HEK293 (cell line): ENCODE measurements at regions not wholly inside any gene's neighbourhood (a gene's known extent, or its start where the extent isn't known, plus 50 kb on each side); places are given as distances from the start of the nearest gene placed in this dataset.

Experiments
- CTCF ChIA-PET: fragments of 350-600 bp; formaldehyde crosslinking; extraction: SDS; loops from one replicate; lab custom pipeline; 2021; ENCODE audit warnings: antibody characterized with exemption; lab: Yijun Ruan, JAX
- POLR2A ChIA-PET: fragments of 300-600 bp; formaldehyde crosslinking; extraction: SDS; loops from one replicate; lab custom pipeline; 2020; ENCODE audit warnings: antibody characterized with exemption, inconsistent platforms; lab: Yijun Ruan, JAX
- H3K27ac ChIP-seq: fragments of 200-500 bp; sonication (Bioruptor generic); 2 replicates; pipeline ENCODE4 v1.5.1; 2014; ENCODE audit warnings: low read depth, low read length, control low read depth, inconsistent platforms; ENCODE audit errors: extremely low read depth
- H3K36me3 ChIP-seq, 2 experiments: fragments of 200-500 bp in 1 of 2; sonication (Bioruptor generic) in 1 of 2; 1 replicate in 1 of 2; 2 replicates in 1 of 2; pipeline ENCODE4 v1.5.1; 2014 to 2017; ENCODE audit warnings: inconsistent platforms in 2 of 2, low read length in 2 of 2; ENCODE audit not compliant: control insufficient read depth in 2 of 2, insufficient read depth in 1 of 2
- H3K4me1 ChIP-seq: fragments of 200-500 bp; sonication (Bioruptor generic); 2 replicates; pipeline ENCODE4 v1.5.1; 2014; ENCODE audit warnings: mild to moderate bottlenecking, low read length, inconsistent platforms; ENCODE audit not compliant: control insufficient read depth, insufficient read depth
- H3K4me3 ChIP-seq: 2 replicates; pipeline ENCODE4 v1.5.1; 2011; ENCODE audit warnings: low read depth, mild to moderate bottlenecking, control low read depth, low read length, moderate library complexity
- H3K9me3 ChIP-seq: fragments of 200-500 bp; sonication (Bioruptor generic); 2 replicates; pipeline ENCODE4 v1.5.1; 2014; ENCODE audit warnings: low read depth, low read length, inconsistent platforms; ENCODE audit not compliant: control insufficient read depth, insufficient read depth
- PRDM6 ChIP-seq: fragments of 450-650 bp; formaldehyde crosslinking; IDR thresholded peaks from 2 replicates; pipeline ENCODE4 v1.5.1; 2017; ENCODE audit warnings: missing biosample characterization, missing genetic modification characterization
- RBAK ChIP-seq: fragments of 450-650 bp; formaldehyde crosslinking; IDR thresholded peaks from 2 replicates; pipeline ENCODE4 v1.5.1; 2016; ENCODE audit warnings: missing biosample characterization, missing genetic modification characterization
- SCRT1 ChIP-seq: fragments of 450-650 bp; formaldehyde crosslinking; IDR thresholded peaks from 2 replicates; pipeline ENCODE4 v1.5.1; 2016; ENCODE audit warnings: missing biosample characterization, missing genetic modification characterization, borderline replicate concordance
- SP2 ChIP-seq: fragments of 450-650 bp; formaldehyde crosslinking; IDR thresholded peaks from 2 replicates; pipeline ENCODE4 v1.5.1; 2016; ENCODE audit warnings: missing biosample characterization, missing genetic modification characterization
- SP7 ChIP-seq: fragments of 450-650 bp; formaldehyde crosslinking; IDR thresholded peaks from 2 replicates; pipeline ENCODE4 v1.5.1; 2016; ENCODE audit warnings: missing biosample characterization, missing genetic modification characterization
- ZFP41 ChIP-seq: fragments of 450-650 bp; formaldehyde crosslinking; IDR thresholded peaks from 2 replicates; pipeline ENCODE4 v1.5.1; 2016; ENCODE audit warnings: missing biosample characterization, missing genetic modification characterization, borderline replicate concordance
- ZNF138 ChIP-seq: fragments of 450-650 bp; formaldehyde crosslinking; IDR thresholded peaks from 2 replicates; pipeline ENCODE4 v1.5.1; 2016; ENCODE audit warnings: missing biosample characterization, missing genetic modification characterization, borderline replicate concordance
- ZNF19 ChIP-seq: fragments of 450-650 bp; formaldehyde crosslinking; IDR thresholded peaks from 2 replicates; pipeline ENCODE4; 2016; ENCODE audit warnings: missing biosample characterization, missing genetic modification characterization, low read depth
- ZNF302 ChIP-seq: fragments of 450-650 bp; formaldehyde crosslinking; IDR thresholded peaks from 2 replicates; pipeline ENCODE4 v1.5.1; 2016; ENCODE audit warnings: missing biosample characterization, missing genetic modification characterization, low read depth
- ZNF354C ChIP-seq: fragments of 450-650 bp; formaldehyde crosslinking; IDR thresholded peaks from 2 replicates; pipeline ENCODE4 v1.5.1; 2016; ENCODE audit warnings: missing biosample characterization, missing genetic modification characterization, low read depth, borderline replicate concordance
- ZNF394 ChIP-seq: fragments of 450-650 bp; formaldehyde crosslinking; IDR thresholded peaks from 2 replicates; pipeline ENCODE4 v1.5.1; 2016; ENCODE audit warnings: missing biosample characterization, missing genetic modification characterization, mild to moderate bottlenecking, moderate library complexity, borderline replicate concordance
- ZNF404 ChIP-seq: fragments of 450-650 bp; formaldehyde crosslinking; IDR thresholded peaks from 2 replicates; pipeline ENCODE4 v1.5.1; 2017; ENCODE audit warnings: missing biosample characterization, missing genetic modification characterization
- ZNF423 ChIP-seq: fragments of 450-650 bp; formaldehyde crosslinking; IDR thresholded peaks from 2 replicates; pipeline ENCODE4 v1.5.1; 2016; ENCODE audit warnings: missing biosample characterization, missing genetic modification characterization
- ZNF426 ChIP-seq: fragments of 450-650 bp; formaldehyde crosslinking; IDR thresholded peaks from 2 replicates; pipeline ENCODE4 v1.5.1; 2017; ENCODE audit warnings: missing biosample characterization, missing genetic modification characterization, mild to moderate bottlenecking, inconsistent platforms, moderate library complexity
- ZNF473 ChIP-seq: fragments of 450-650 bp; formaldehyde crosslinking; IDR thresholded peaks from 2 replicates; pipeline ENCODE4 v1.5.1; 2017; ENCODE audit warnings: missing biosample characterization, missing genetic modification characterization
- ZNF571 ChIP-seq: fragments of 450-650 bp; formaldehyde crosslinking; IDR thresholded peaks from 2 replicates; pipeline ENCODE4 v1.5.0; 2017; ENCODE audit warnings: missing biosample characterization, missing genetic modification characterization
- ZNF677 ChIP-seq: fragments of 450-650 bp; IDR thresholded peaks from 2 replicates; pipeline ENCODE4 v1.5.0; 2018; ENCODE audit warnings: missing biosample characterization, mild to moderate bottlenecking, missing genetic modification characterization, moderate library complexity
- ZNF843 ChIP-seq: fragments of 450-650 bp; formaldehyde crosslinking; IDR thresholded peaks from 2 replicates; pipeline ENCODE4 v1.5.1; 2016; ENCODE audit warnings: missing biosample characterization, missing genetic modification characterization

- TF ChIP-seq SP7 (tag by site-specific recombination): no peak
- no peak for TF ChIP-seq ZNF571 (tag by site-specific recombination)
- no peak for TF ChIP-seq ZNF19
- no peak for TF ChIP-seq SP2 (tag by site-specific recombination)
- H3K4me1 ChIP-seq: no peaks in the 10 kb centered on the region
- H3K36me3 ChIP-seq: no peaks in the 10 kb centered on the region
- ChIA-PET POLR2A (interaction anchor here (0.5 kb wide), 1 partner anchor 94 kb away, joined by 3 read pairs; no protein-coding TSS in a partner anchor), CTCF (interaction anchor here (0.6 to 5.6 kb wide), 11 partner anchors 47 to 760 kb away, joined by 3 to 71 read pairs (median 9); no protein-coding TSS in a partner anchor)
- no peaks in the 10 kb centered on the region for H3K9me3 ChIP-seq
- no peak overlapping the region for H3K27ac ChIP-seq
- H3K4me3 ChIP-seq: no peak overlapping the region
These were observed 64.6 kb upstream of the ZBTB7C start for GRCh38 chr18:48473816-48474215.

- Histone ChIP-seq H3K4me1 (no peaks in the 10 kb centered on the region), H3K9me3 (no peaks in the 10 kb centered on the region), H3K4me3 (no peak overlapping the region), H3K27ac (no peak overlapping the region), H3K36me3 (no peaks in the 10 kb centered on the region)
- TF ChIP-seq ZNF843 (tag by site-specific recombination): no peak
- no peak for TF ChIP-seq ZNF354C (tag by site-specific recombination)
- TF ChIP-seq ZNF394 (tag by site-specific recombination): no peak
- TF ChIP-seq ZNF423: no peak
- TF ChIP-seq ZNF138 (tag by site-specific recombination): no peak
- no peak for TF ChIP-seq ZNF677 (tag by site-specific recombination)
- ChIA-PET CTCF (interaction anchor here (0.6 to 1.4 kb wide), 4 partner anchors 16 to 646 kb away, joined by 3 to 6 read pairs (median 4); no protein-coding TSS in a partner anchor), POLR2A (no interaction called here)
These were observed 63.4 kb upstream of the ZBTB7C start for GRCh38 chr18:48472610-48473009.

- POLR2A ChIA-PET: no interaction called here
- Histone ChIP-seq H3K36me3 (no peaks in the 10 kb centered on the region), H3K4me3 (no peak overlapping the region), H3K9me3 (no peaks in the 10 kb centered on the region), H3K27ac (no peak overlapping the region), H3K4me1 (no peaks in the 10 kb centered on the region)
- CTCF ChIA-PET: interaction anchor here (0.6 to 1.0 kb wide), 4 partner anchors 9 to 194 kb away, joined by 3 to 4 read pairs (median 3); no protein-coding TSS in a partner anchor
- TF ChIP-seq RBAK (tag by site-specific recombination) (no peak), SCRT1 (no peak), ZNF426 (tag by site-specific recombination) (no peak), PRDM6 (tag by site-specific recombination) (no peak), ZNF404 (tag by site-specific recombination) (no peak), ZNF302 (tag by site-specific recombination) (no peak), ZFP41 (no peak), ZNF473 (no peak), ZNF19 (no peak)
These were observed 61.4 kb upstream of the ZBTB7C start for GRCh38 chr18:48470484-48471180.
